ENCODE measurements at regions not wholly inside any gene's neighbourhood (a gene's known extent, or its start where the extent isn't known, plus 50 kb on each side); places are given as distances from the start of the nearest gene placed in this dataset.

DNA sequence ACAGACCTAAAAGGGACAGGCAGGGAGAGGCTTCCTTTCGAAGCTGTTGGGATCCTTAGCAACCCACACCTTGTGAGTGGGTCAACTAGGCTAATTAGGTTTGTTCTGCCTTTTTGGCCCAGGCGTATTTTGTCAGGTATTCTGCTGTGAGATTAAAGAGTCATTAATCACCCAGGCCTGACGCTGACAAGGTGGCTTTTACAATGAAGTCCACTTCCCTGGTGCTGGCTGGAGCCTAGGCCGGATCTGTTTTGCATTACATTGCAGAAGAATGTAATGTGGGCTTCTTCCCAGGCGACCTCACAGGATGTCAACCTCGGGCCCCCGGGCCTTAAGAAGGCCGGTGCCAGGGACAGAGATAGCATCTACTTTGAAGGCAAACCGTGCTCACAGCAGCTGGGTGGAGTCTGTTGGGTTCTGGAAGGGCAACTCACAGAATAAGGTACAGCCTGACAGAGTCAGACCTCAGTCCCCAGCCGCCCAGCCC is 76.9 kb downstream of the HES1 start:
- no peak for DNase-seq
- ATAC-seq (ENCODE audit: poor library complexity) = no peak
- intact Hi-C loops (cut with DNase I) = no loop called here

GRCh38 chr3:194215392-194215791 is 79.4 kb downstream of the HES1 start:
- no peak for DNase-seq
- intact Hi-C loops (cut with DNase I) = no loop called here
- no peak for ATAC-seq (ENCODE audit: poor library complexity)

DNA sequence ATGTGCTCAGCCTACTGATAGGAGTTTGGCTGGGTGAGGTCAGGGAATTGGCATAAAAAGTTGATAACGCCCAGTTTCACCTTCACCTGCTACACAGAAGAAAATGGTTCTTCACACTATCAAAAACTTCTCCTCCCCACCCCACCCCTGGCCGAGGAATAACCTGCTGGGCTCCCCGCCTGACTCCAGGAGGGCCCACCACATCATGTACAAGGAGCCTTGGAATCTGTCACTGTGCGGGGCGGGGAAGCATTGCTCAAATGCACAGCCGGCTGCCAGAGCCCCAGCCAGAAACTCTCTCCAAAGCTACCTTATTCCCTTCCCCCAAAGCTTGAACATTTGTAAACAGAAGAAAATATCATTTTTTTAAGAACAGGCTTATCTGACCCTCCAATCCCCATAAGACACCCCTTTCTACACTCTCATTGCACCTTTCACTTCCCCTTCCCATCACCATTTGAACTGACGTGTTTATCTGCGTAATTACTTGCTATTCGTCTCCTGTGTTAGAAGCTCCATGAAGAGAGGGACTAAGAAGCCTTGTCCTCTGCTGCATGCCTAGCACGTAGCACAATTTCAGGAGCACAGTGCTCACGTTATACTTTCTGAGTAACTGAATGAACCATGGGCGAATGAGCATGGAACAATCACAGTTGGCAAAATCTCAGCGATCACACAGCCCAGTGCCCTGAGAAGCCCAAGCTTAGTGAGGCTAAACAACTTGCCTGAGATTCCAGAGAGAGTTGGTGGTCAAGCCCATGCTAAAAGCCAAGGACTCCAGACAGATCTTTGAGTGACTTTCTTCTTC is 82.9 kb downstream of the HES1 start:
- ATAC-seq (ENCODE audit: poor library complexity) (no peak), DNase-seq (no peak)
- intact Hi-C loops (cut with DNase I) = no loop called here

DNA sequence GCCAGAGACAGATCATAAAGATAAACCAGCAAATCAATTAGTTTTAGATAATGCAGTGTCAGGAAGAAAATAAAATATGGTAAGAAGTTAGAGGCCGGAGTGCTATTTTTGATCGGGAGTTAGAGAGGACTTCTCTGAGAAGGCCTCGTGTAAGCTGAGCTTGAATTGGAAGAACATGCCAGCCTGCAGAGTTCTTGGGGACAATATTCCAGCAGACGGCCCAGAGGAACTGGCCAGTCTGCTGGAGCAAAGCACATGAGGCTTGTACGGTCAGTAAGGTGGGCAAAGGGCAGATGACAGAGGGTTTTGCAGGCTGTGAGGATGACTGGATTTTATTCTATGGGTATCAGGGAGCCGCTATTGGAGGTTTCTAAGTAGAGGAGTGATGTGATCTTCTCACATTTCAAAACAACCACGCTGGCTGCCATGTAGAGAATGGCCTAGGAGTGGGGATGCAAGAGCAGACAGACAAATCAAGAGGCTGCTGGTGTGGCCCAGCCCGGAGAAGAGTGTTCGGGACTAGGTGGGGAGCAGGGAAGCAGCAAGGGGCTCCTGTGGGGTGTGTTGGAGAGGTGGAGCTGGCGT is 84.0 kb downstream of the HES1 start:
- no peak for ATAC-seq (ENCODE audit: poor library complexity)
- intact Hi-C loops (cut with DNase I) = no loop called here
- DNase-seq = no peak

GRCh38 chr3:194220901-194221326 is 85.0 kb downstream of the HES1 start:
- ATAC-seq (ENCODE audit: poor library complexity) (no peak), DNase-seq (no peak)
- intact Hi-C loops (cut with DNase I) = no loop called here

GRCh38 chr3:194221336-194221735 is 85.4 kb downstream of the HES1 start:
- intact Hi-C loops (cut with DNase I) = no loop called here
- ATAC-seq (ENCODE audit: poor library complexity) = no peak
- no peak for DNase-seq

- ATAC-seq (ENCODE audit: poor library complexity) = no peak
- DNase-seq = no peak
- intact Hi-C loops (cut with DNase I) = no loop called here
These were observed 88.0 kb downstream of the HES1 start for GRCh38 chr3:194223951-194224350.

DNA sequence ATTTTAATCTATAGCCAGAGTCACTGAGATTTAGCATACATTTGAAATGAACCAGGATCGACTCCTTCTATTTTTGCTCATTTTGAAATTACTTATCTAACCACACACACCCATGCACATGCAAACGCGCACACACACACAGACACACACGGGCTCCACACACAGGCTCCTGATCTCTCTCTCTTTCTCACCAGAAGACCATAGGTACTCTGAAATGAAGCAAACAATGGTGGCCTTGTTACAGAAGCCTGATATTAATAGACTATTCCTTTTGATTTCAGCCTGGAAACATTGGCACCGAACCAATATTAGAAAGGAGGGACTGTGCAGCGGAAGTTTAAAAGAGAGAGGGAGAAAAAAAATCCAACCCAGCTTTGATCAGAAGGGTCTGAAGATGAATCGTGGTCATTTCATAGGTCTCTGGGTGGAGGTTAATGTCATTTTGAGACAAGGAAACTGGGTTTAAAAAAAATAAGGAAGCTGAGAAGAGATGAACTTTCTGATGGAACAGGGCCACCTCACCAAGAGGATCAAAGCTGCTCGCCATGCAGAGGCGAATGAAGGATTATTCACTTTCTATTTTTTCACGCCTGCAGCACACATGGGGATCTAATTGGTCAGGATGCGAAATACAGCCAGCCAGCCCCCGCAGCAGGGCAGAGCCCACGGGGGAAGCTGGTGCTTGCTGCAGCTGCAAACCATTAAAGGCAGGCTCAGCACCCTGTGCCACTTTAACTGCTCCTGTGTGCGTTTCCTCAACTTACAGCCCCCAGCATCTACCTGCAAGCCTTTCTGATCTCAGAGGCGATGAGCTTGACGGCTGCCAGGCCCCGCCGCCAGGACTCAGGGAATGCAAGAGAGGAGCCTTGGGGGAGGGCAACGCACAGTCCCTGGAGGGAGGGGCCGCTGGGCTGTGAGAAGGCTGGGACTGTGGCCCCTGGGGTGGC is 88.8 kb downstream of the HES1 start:
- DNase-seq = no peak
- ATAC-seq (ENCODE audit: poor library complexity) = peak; percentile 27
- intact Hi-C loops (cut with DNase I) = no loop called here

DNA sequence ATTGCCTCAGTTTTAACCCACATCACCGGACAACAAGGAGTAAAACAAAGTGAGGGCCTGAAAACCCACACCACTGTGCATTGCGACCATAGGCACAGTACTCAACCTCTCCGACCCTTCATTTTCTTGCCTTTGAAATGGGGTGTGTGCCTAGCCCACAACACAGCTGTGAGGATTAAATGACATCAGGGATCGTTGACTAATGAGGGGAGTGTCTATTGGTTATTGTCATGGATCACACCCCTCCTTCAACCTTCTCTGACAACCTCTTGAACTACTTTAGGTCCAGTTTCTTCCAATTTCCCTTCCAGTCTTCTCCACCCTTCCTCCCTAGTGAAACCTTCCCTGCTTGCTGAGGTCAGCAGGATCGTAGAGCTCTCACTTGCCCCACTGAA is 89.5 kb downstream of the HES1 start:
- intact Hi-C loops (cut with DNase I) = no loop called here
- ATAC-seq (ENCODE audit: poor library complexity) (no peak), DNase-seq (no peak)

- no peak for DNase-seq
- intact Hi-C loops (cut with DNase I) = no loop called here
- no peak for ATAC-seq (ENCODE audit: poor library complexity)
These were observed 90.2 kb downstream of the HES1 start for GRCh38 chr3:194225988-194226663.

GRCh38 chr3:194231929-194232832 is 96.2 kb downstream of the HES1 start:
- no peak for DNase-seq
- intact Hi-C loops (cut with DNase I) = no loop called here
- no peak for ATAC-seq (ENCODE audit: poor library complexity)

GRCh38 chr3:194233150-194233549 is 97.2 kb downstream of the HES1 start:
- intact Hi-C loops (cut with DNase I) = no loop called here
- ATAC-seq (ENCODE audit: poor library complexity) (no peak), DNase-seq (no peak)

DNA sequence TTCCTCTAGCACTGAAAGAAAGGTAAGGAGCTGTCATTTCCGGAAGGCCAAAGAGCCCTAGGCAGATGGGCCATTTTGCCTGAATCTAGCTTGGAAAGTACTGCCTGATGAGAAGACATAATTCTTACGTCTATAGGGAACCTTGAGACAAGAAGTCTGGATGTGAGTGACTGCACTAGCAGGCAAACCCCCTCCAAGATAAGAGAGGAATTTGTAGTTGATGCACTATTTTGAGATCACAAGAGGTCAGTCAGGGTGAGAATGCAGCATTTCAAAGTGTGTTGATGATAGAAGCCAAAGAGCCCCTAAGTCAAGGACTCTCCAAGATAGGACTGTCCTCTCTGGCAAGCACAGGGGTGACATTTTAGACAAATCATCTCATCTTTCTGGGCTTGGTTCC is 99.2 kb downstream of the HES1 start:
- DNase-seq (no peak), ATAC-seq (ENCODE audit: poor library complexity) (peak; percentile 87)
- intact Hi-C loops (cut with DNase I) = no loop called here

DNA sequence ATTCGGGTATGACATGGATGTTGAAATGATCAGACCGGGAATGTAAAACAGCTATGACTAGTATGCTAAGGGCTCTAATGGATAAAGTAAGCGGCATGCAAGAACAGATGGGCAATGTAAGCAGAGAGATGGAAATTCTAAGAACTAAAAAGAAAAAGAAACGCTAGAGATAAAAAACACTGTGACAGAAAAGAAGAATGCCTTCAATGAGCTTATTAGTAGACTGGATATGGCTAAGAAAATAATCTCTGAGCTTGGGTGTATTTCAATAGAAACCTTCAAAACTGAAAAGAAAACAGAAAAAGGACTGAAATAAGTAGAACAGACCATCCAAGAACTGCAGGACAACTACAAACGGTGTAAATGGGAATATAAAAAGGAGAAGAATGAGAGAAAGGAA is 101.2 kb downstream of the HES1 start:
- ATAC-seq (ENCODE audit: poor library complexity) (no peak), DNase-seq (no peak)
- intact Hi-C loops (cut with DNase I) = no loop called here

GRCh38 chr3:194240766-194241165 is 104.8 kb downstream of the HES1 start:
- intact Hi-C loops (cut with DNase I) = no loop called here

GRCh38 chr3:194243172-194243837 is 107.4 kb downstream of the HES1 start:
- intact Hi-C loops (cut with DNase I) = no loop called here
- no peak for DNase-seq
- no peak for ATAC-seq (ENCODE audit: poor library complexity)

More at GRCh38 chr3:194240766-194241165, 104.8 kb downstream of the HES1 start:
- DNase-seq = no peak
- no peak for ATAC-seq (ENCODE audit: poor library complexity)

DNA sequence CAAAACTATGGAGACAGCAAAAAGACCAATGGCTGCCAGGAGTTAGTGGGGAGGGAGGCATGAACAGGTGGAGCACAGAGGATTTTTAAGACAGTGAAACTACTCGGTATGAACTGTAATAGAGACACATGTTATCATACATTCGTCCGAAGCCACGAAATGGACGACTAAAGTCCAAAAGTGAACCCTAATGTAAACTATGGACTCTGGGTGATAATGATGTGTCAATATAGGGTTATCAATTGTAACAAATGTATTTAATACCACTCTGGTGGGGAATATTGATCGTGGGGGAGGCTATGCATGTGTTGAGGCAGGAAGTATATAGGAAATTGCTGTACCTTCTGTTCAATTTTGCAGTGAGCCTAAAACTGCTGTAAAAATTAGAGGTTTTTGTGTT is 107.0 kb downstream of the CPN2 start:
- intact Hi-C loops (cut with DNase I) = no loop called here
- no peak for ATAC-seq (ENCODE audit: poor library complexity)
- no peak for DNase-seq

All from Right ventricle myocardium superior (tissue), 1 donor.